Non-pigmented ciliary epithelial cell (primary cell): ENCODE measurements at regions not wholly inside any gene's neighbourhood (a gene's known extent, or its start where the extent isn't known, plus 50 kb on each side); places are given as distances from the start of the nearest gene placed in this dataset.

Experiments
- DNase-seq: peaks from one replicate; pipeline ENCODE4 v3.0.0-alpha.2; 2010; ENCODE audit warnings: low read depth

GRCh38 chr5:6806668-6807067 lies 93.4 kb downstream of the TENT4A start:
- no peak for DNase-seq

DNA sequence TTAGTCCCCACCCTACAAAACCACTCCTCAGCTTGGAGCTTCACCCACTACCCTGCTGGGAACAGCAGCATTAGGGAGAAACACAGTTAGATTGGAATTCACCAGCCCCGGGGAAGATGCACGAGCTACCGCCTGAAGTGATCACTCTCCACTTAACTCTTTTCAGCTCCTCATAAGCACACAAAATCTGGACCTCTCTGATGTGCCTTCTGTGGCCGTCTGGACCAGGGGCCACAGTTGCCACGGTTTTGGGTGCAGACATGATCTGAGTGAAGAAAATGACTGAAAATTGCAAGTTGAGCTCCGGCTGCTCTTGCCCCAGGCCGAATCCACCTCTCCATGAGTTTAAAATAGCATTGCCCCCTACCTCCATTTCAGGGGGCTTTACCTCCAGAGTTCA lies 95.2 kb downstream of the TENT4A start:
- DNase-seq, result no peak

- DNase-seq, result no peak
These were observed 97.6 kb downstream of the TENT4A start for GRCh38 chr5:6810641-6811405.

DNA sequence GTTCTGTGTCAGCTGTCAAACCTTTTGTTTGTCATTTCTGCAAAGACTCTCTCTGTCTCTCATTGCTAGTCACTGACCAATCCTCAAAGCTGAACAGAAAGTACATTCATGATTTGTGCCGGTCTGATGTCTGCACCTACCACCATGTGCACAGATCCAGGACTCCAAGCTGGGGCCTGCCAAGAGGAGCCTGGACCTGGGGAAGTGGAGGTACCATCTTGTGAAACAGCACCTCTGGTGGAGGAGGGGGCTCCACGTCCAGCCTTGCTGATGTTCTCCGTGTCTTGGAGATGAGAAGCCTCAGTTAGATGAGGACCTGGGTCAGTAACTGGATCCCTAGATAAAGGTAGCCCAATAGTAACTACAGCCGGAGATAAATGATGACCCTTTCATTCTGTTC lies 98.9 kb downstream of the TENT4A start:
- no peak for DNase-seq

DNA sequence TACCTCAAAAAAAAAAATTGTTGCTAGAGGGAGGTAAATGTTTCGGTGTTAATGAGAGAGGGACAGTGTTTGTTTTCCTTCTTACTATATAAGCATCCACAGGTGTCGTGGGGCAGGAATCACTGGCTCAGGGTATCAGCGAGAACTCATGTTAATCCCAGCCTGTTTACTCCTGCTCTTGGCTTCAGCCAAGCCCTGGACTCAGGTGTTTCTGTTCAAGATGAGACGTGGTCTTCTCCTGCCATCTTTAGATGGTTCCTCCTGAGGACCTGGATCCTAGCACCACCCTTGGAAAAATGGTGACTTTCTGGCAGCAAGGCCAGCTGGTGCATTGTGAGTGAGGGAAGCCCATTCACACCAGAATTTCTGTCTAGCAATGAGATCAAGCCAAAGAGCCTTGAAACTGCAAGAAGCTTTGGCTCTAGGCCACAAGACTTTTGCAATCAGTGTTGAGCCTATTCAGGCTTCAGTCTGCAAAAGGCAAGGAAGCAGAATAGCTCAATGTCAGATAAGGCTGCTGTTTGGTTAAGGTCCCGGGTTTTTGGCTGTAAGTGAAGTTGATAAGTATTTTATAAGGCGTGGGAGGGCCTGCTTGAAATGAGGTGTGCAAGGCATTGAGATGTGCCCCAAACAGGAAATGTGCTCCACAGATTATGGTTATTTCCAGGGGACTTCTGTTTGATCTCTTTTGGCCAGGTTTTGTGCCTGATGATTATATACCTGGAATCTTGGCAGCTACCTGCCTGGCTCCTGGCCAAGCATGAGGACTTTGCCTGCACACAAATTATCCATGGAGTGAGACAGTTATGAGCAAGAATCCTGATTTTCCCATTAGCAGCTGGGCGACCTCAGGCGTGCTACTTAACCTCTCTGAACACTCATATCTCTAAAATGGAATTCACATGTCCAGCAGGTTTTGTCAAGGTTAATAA lies 99.8 kb downstream of the TENT4A start:
- no peak for DNase-seq

GRCh38 chr5:6814816-6815215 lies 101.6 kb downstream of the TENT4A start:
- DNase-seq, result no peak

GRCh38 chr5:6818594-6819511 lies 105.6 kb downstream of the TENT4A start:
- DNase-seq, result no peak

GRCh38 chr5:6819521-6819920 lies 106.3 kb downstream of the TENT4A start:
- DNase-seq, result no peak

DNA sequence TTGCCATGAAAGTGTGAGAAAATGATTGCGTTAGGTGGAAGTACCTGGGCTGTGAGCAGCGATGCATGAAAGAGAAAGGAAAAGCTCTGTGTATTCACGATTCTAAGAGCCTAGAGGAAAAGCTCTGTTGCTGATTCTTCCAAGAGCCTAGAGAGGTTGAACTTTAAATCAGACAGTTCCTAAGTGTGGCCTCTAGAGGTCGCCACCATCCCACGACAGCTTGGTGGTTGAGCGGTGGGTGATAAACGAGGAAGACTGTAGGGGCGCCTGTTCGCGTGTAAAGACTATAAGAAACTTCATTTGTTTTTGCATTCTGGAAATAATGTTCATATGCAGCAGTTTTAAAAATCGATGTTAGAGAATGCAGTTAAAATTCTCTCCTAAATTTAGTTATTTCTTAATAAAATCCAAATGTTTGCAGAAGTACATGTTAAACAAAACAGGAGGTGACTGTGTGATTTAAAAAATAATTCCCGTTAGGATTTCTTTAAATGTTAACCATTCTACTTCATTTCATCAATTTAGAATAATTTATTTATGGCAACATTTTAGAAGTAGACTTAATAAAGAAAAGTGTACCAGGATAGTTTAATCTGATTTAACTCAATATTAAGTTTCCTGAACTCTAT lies 107.7 kb downstream of the TENT4A start:
- DNase-seq, result no peak

GRCh38 chr5:6822068-6822467 lies 108.8 kb downstream of the TENT4A start:
- no peak for DNase-seq

DNA sequence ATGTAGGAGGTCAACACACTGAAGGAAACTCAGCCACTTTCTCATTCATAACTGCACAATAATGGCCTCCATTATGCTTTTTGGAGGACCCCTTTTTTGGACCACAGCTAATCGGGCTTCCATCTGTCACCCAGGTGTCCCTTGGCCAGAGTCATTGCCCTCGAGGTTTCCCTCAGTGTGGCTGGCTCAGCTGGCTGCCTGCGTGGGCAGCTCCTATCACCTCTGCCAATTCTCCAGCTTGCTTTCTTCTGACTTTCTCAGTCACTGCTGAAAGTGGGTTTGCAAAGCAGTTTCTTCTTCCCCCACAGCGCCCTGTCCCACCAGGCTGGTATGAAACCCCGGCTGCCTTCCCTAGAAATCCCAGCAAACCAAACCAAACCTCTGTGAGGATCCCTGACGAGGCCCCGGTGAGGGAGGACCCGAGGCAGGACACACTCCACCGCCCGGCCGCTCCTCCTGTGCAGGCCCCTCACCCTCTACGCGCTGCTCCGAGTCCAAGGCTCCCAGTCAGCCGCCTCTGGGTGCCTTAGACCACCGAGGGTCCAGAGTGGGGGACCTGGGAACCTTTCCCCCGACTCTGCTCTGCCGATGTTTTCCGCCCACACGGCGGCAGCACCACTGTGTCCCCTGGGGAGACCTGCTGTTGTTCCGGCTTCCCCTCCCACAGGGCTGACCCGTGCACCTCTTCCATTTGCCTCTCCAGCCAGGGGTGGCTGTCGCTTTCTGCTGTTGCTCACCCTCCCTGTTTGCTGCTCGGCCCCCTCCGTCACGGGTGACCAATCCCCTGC lies 109.5 kb downstream of the TENT4A start:
- no peak for DNase-seq

DNA sequence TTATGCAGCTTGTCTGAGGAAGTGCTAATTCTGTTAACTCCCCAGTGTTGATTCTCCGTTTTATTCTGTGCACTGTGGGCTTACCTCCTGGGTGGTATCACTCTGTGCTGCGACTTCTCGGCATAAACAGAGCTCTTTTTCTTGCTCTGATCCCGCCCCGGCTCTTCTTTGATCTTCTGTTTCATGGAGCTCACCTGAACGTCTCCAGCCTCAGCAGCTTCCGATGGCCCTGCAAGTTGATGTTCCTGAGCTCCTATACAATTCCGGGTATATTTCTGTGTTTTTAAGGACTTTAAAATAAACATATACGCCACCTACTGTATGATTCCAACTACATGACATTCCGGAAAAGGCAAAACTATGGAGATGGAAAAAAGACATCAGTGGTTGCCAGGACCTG lies 110.8 kb downstream of the TENT4A start:
- DNase-seq, result no peak

- no peak for DNase-seq
These were observed 112.5 kb downstream of the TENT4A start for GRCh38 chr5:6825678-6826244.

- DNase-seq, result no peak
These were observed 113.5 kb downstream of the TENT4A start for GRCh38 chr5:6826756-6827155.

DNA sequence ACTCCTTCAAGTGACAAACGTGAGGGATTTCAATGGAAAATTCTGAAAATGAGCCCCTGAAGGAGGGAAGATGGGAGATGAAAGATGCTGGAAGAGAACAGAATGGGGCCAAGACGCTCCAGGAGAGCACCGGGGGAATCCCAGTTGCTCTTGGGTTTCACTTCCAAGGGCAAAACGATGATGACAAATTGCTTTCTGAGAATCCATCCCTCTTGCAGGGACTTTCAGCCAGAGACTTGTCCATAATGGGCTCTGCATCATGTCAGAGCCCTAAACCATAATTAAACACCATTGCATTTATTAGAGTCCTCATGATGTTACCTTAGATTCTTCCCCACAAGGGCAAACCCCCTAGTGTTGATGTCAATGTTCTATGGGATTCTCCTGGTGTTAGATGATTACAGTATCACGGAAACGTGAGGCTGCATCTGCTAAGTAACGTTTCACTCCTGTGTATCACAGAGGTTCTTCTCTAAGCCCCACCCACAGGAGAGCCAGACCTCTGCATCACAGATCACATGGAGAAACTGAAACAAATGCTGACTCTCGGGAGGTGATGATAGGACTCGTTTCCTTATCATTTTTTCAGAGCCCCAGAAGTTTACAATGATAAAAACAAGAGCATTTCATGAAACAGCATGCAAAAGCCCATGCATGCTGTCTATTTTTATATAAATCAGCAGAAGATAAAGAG lies 114.4 kb downstream of the TENT4A start:
- DNase-seq, result no peak

GRCh38 chr5:6829150-6829784 lies 116.0 kb downstream of the TENT4A start:
- no peak for DNase-seq

GRCh38 chr5:6830643-6831239 lies 117.5 kb downstream of the TENT4A start:
- DNase-seq, result no peak

GRCh38 chr5:6831678-6832671 lies 118.7 kb downstream of the TENT4A start:
- no peak for DNase-seq
